ENCODE measurements at regions not wholly inside any gene's neighbourhood (a gene's known extent, or its start where the extent isn't known, plus 50 kb on each side); places are given as distances from the start of the nearest gene placed in this dataset.

- TF ChIP-seq, protein P1, sequence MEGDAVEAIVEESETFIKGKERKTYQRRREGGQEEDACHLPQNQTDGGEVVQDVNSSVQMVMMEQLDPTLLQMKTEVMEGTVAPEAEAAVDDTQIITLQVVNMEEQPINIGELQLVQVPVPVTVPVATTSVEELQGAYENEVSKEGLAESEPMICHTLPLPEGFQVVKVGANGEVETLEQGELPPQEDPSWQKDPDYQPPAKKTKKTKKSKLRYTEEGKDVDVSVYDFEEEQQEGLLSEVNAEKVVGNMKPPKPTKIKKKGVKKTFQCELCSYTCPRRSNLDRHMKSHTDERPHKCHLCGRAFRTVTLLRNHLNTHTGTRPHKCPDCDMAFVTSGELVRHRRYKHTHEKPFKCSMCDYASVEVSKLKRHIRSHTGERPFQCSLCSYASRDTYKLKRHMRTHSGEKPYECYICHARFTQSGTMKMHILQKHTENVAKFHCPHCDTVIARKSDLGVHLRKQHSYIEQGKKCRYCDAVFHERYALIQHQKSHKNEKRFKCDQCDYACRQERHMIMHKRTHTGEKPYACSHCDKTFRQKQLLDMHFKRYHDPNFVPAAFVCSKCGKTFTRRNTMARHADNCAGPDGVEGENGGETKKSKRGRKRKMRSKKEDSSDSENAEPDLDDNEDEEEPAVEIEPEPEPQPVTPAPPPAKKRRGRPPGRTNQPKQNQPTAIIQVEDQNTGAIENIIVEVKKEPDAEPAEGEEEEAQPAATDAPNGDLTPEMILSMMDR (IDR thresholded peaks at IDR 0.05; ENCODE audit: insufficient read depth, low read depth, low read length): no peak
- TF ChIP-seq EZH2 (IDR thresholded peaks at IDR 0.05; ENCODE audit: insufficient read depth, low read length): no peak
These were observed 469.9 kb downstream of the CCSER2 start for GRCh38 chr10:84798312-84798711.
